Hematopoietic multipotent progenitor cell treated with erythropoietin and hydrocortisone succinate and interleukin-3 and kit ligand, for 8 days (in vitro differentiated cells): ENCODE measurements at regions not wholly inside any gene's neighbourhood (a gene's known extent, or its start where the extent isn't known, plus 50 kb on each side); places are given as distances from the start of the nearest gene placed in this dataset.

Source experiments
- DNase-seq: peaks from one replicate; pipeline ENCODE4 v3.0.0-alpha.2; 2015

- no peak for DNase-seq
Observed at GRCh38 chr5:17763301-17763700, 129.0 kb downstream of the TAF11L14 start.

GRCh38 chr5:17766031-17766430 is 131.8 kb downstream of the TAF11L14 start:
- no peak for DNase-seq

GRCh38 chr5:17769277-17769676 is 135.0 kb downstream of the TAF11L14 start:
- DNase-seq = no peak

- DNase-seq = no peak
Observed at GRCh38 chr5:17772232-17772631, 138.0 kb downstream of the TAF11L14 start.

- DNase-seq = no peak
Observed at GRCh38 chr5:17785774-17786173, 151.5 kb downstream of the TAF11L14 start.

- DNase-seq = no peak
Observed at GRCh38 chr5:17788351-17788750, 154.1 kb downstream of the TAF11L14 start.

GRCh38 chr5:17794201-17794600 is 159.9 kb downstream of the TAF11L14 start:
- no peak for DNase-seq

GRCh38 chr5:17794815-17795214 is 160.6 kb downstream of the TAF11L14 start:
- DNase-seq = no peak

- DNase-seq = no peak
Observed at GRCh38 chr5:17796142-17796541, 161.9 kb downstream of the TAF11L14 start.

- no peak for DNase-seq
Observed at GRCh38 chr5:17796757-17797396, 162.6 kb downstream of the TAF11L14 start.

- DNase-seq = no peak
Observed at GRCh38 chr5:17799521-17799920, 165.3 kb downstream of the TAF11L14 start.

- DNase-seq = no peak
Observed at GRCh38 chr5:17801595-17801994, 167.3 kb downstream of the TAF11L14 start.

- no peak for DNase-seq
Observed at GRCh38 chr5:17802256-17802655, 168.0 kb downstream of the TAF11L14 start.

GRCh38 chr5:17803971-17804370 is 169.7 kb downstream of the TAF11L14 start:
- no peak for DNase-seq

- no peak for DNase-seq
Observed at GRCh38 chr5:17805227-17805825, 171.1 kb downstream of the TAF11L14 start.

GRCh38 chr5:17806818-17807468 is 172.7 kb downstream of the TAF11L14 start:
- DNase-seq = no peak

GRCh38 chr5:17808566-17808965 is 174.3 kb downstream of the TAF11L14 start:
- DNase-seq = no peak

- no peak for DNase-seq
Observed at GRCh38 chr5:17810734-17811133, 176.5 kb downstream of the TAF11L14 start.

GRCh38 chr5:17813214-17813613 is 179.0 kb downstream of the TAF11L14 start:
- no peak for DNase-seq

GRCh38 chr5:17816505-17816904 is 182.2 kb downstream of the TAF11L14 start:
- no peak for DNase-seq

GRCh38 chr5:17816944-17817343 is 182.7 kb downstream of the TAF11L14 start:
- DNase-seq = no peak

GRCh38 chr5:17817990-17818389 is 183.7 kb downstream of the TAF11L14 start:
- DNase-seq = no peak

- DNase-seq = no peak
Observed at GRCh38 chr5:17819783-17820182, 185.5 kb downstream of the TAF11L14 start.

GRCh38 chr5:17828681-17829080 is 194.4 kb downstream of the TAF11L14 start:
- no peak for DNase-seq
